ENCODE measurements at regions not wholly inside any gene's neighbourhood (a gene's known extent, or its start where the extent isn't known, plus 50 kb on each side); places are given as distances from the start of the nearest gene placed in this dataset.

DNA sequence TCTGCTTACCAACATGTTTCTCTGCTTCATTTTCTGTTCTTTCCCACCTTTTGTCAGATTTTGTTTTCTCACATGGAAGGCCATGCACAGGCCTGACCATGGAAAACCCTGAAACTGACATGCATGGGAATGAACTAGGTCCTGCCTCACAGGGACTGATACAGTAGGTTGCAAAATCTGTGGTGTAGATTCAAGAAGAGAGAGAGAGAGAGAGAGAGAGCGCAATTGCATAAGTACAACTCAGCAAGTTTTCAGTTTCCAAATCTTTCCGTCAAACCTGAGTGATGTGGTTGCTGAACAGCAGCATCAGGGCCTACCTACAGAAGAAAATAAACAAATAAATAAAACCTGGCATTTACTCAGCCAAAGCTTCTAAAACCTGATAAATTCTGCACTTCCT, 87.5 kb upstream of the RNF152 start:
- Histone ChIP-seq H3K9me3 (no peaks in the 10 kb centered on the region), H3K27ac (no peak overlapping the region), H3K27me3 (ENCODE audit: insufficient read depth in 3 of 3, low read length in 2 of 3) (no peaks in the 10 kb centered on the region), H3K36me3 (ENCODE audit: insufficient read depth in 1 of 2, low read depth in 1 of 2) (no peaks in the 10 kb centered on the region), H3K4me3 (no peak overlapping the region), H3K4me1 (no peaks in the 10 kb centered on the region)
- DNase-seq (no peak), ATAC-seq (no peak)
- TF ChIP-seq, protein P1, sequence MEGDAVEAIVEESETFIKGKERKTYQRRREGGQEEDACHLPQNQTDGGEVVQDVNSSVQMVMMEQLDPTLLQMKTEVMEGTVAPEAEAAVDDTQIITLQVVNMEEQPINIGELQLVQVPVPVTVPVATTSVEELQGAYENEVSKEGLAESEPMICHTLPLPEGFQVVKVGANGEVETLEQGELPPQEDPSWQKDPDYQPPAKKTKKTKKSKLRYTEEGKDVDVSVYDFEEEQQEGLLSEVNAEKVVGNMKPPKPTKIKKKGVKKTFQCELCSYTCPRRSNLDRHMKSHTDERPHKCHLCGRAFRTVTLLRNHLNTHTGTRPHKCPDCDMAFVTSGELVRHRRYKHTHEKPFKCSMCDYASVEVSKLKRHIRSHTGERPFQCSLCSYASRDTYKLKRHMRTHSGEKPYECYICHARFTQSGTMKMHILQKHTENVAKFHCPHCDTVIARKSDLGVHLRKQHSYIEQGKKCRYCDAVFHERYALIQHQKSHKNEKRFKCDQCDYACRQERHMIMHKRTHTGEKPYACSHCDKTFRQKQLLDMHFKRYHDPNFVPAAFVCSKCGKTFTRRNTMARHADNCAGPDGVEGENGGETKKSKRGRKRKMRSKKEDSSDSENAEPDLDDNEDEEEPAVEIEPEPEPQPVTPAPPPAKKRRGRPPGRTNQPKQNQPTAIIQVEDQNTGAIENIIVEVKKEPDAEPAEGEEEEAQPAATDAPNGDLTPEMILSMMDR (IDR thresholded peaks at IDR 0.05): no peak
- 89 to 93% (median 89%) methylated on average over 2 of the region's 2 CpGs for WGBS, 3 donors
- intact Hi-C loops (cut with DNase I): no loop called here

DNA sequence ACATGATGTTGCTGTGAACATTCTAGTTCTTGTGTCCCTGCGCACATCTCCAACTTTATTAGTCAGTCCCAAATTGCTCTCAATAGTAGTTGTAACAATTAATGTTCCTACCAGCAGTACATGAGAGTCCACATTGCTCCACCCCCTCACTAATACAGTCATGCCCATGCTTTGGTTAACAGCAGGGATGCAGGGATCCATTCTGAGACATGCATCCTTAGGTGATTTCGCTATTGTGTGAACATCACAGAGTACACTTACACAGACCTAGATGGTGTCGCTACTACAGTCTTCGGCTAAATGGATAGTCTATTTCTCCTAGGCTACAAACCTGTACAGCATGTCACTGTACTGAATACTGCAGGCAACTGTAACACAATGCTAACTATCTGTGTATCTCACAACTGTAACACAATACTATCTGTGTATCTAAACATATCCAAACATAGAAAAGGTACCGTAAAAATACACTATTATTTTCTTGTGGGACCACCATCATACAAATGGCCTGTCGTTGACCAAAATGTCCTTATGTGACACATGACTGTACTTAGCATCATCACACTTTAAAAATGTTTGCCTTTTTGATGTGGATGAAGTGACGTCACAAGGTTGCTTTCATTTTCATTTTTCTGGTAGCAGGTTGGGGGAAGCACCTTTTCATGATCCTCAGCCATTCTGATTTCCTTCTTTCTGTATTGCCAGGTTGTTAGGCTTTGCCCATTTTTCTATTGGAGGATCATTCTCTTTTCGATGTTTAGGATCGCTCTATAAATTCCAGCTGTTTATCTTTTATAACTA, 82.9 kb upstream of the RNF152 start:
- H3K9me3 ChIP-seq: no peaks in the 10 kb centered on the region
- TF ChIP-seq, protein P1 (IDR thresholded peaks at IDR 0.05): no peak
- H3K4me1 ChIP-seq: no peaks in the 10 kb centered on the region
- no peaks in the 10 kb centered on the region for H3K36me3 ChIP-seq (ENCODE audit: insufficient read depth in 1 of 2, low read depth in 1 of 2)
- no peak for DNase-seq
- intact Hi-C loops (cut with DNase I): no loop called here
- no peak overlapping the region for H3K4me3 ChIP-seq
- WGBS, 3 donors: 88 to 96% (median 91%) methylated on average over 9 of the region's 9 CpGs
- ATAC-seq: no peak
- no peak overlapping the region for H3K27ac ChIP-seq
- no peaks in the 10 kb centered on the region for H3K27me3 ChIP-seq (ENCODE audit: insufficient read depth in 3 of 3, low read length in 2 of 3)

DNA sequence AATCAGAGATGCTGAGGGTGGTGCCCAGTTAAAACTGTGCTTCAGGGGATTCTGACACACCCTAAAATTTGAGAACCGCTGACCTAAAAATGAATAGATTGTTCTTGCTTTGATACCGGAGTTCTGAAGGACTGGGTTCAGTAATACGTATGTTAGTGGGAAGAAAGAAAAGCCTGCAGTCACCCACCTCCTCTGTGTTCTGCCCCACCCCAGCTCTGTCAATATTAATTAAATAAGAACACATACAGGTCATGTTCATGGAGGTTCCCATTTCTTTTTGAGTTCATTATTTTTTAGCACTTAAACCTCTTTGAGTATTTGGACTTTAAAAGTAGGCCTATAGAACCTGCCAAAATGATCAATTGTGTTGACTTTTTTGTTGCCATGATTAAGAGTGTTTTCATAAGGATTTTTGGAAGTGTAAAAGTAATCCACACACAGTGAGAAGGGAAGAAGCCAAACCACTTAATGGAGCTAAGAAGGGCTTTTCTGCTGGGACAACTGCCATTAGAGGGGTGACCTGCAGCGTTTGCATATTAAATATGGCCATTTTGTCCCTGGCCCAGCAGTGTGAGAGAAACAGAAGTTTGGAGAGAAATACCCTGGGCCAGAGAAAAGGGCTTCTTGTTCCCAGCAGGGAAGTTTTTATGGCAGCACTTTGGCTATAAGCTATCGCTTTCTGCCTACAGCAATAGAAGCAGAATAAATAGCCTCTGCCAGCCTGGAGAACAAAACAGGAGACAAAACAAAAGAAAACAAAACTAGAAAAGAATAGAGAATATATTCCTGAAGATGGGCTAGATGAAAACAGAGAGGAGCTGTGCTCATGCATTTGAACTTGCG, 80.7 kb upstream of the RNF152 start:
- ATAC-seq (no peak), DNase-seq (no peak)
- H3K9me3 ChIP-seq: no peaks in the 10 kb centered on the region
- intact Hi-C loops (cut with DNase I): no loop called here
- TF ChIP-seq, protein P1 (IDR thresholded peaks at IDR 0.05): no peak
- no peak overlapping the region for H3K27ac ChIP-seq
- no peaks in the 10 kb centered on the region for H3K27me3 ChIP-seq (ENCODE audit: insufficient read depth in 3 of 3, low read length in 2 of 3)
- WGBS, 3 donors: 81 to 83% (median 81%) methylated on average over 6 of the region's 6 CpGs
- H3K36me3 ChIP-seq (ENCODE audit: insufficient read depth in 1 of 2, low read depth in 1 of 2): no peaks in the 10 kb centered on the region
- no peak overlapping the region for H3K4me3 ChIP-seq
- no peaks in the 10 kb centered on the region for H3K4me1 ChIP-seq

DNA sequence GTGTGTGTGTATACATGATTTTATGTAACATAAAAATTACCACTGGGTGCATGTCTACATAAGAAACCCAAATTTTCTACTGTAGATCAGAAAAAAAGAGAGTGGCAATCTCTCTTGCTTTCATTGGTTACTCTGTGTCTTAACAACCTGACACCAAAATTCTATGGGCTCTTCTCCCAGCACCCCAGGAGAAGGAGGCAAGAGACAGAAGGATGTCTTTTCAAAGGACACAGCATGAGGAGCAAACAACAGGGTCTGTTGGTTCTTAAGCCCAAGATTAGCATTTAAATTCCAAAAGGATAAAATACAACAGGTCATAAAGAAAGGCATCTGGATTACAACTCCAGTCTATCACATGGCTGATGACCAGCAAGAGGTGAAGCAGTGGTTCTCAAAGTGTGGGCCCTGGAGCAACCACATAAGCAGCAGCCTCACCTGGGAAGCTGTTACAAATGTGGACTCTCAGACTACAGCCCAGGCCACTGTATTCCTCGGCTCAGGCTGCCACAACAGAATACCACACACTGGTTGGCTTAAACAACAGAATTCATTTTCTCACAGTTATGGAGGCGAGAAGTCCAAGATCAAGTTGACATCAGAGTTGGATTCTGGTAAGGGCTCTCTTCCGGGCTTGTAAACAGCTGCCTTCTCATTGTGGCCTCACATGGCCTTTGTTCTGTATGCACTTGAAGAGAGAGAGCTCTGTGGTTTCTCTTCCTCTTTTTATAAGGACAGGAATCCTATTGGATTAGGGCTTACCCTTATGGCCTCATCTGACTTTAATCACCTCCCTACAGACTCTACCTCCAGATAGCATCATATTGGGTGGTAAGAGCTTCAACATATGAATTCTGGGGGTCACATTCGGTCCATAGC, 79.8 kb upstream of the RNF152 start:
- no peak for ATAC-seq
- H3K4me1 ChIP-seq: no peaks in the 10 kb centered on the region
- no peaks in the 10 kb centered on the region for H3K9me3 ChIP-seq
- no peaks in the 10 kb centered on the region for H3K27me3 ChIP-seq (ENCODE audit: insufficient read depth in 3 of 3, low read length in 2 of 3)
- TF ChIP-seq, protein P1 (IDR thresholded peaks at IDR 0.05): no peak
- intact Hi-C loops (cut with DNase I): no loop called here
- no peak overlapping the region for H3K27ac ChIP-seq
- no peaks in the 10 kb centered on the region for H3K36me3 ChIP-seq (ENCODE audit: insufficient read depth in 1 of 2, low read depth in 1 of 2)
- 45 to 50% (median 48%) methylated on average over 4 of the region's 4 CpGs for WGBS, 3 donors
- no peak for DNase-seq
- no peak overlapping the region for H3K4me3 ChIP-seq

All from psoas muscle (tissue), 7 donors.